Trophoblast cell (in vitro differentiated cells and primary cell): ENCODE measurements at regions not wholly inside any gene's neighbourhood (a gene's known extent, or its start where the extent isn't known, plus 50 kb on each side); places are given as distances from the start of the nearest gene placed in this dataset.

ENCODE experiments used
- DNase-seq, 2 donors: peaks; one replicate each; pipeline ENCODE4 v3.0.0-alpha.2; 2016
- H2AFZ ChIP-seq: 2 replicates; pipeline ENCODE4 v1.6.1; 2013; ENCODE audit warnings: low read length, moderate library complexity, mild to moderate bottlenecking; ENCODE audit not compliant: insufficient read depth, poor library complexity
- H2AK5ac ChIP-seq: 2 replicates; pipeline ENCODE4 v1.6.1; 2013; ENCODE audit warnings: mild to moderate bottlenecking, low read length
- H2BK120ac ChIP-seq: 2 replicates; pipeline ENCODE4 v1.6.1; 2013; ENCODE audit warnings: low read length, mild to moderate bottlenecking, moderate library complexity; ENCODE audit not compliant: insufficient read depth, poor library complexity
- H2BK12ac ChIP-seq: 2 replicates; pipeline ENCODE4 v1.6.1; 2013; ENCODE audit warnings: mild to moderate bottlenecking, low read length, moderate library complexity
- H2BK5ac ChIP-seq: 2 replicates; pipeline ENCODE4 v1.6.1; 2013; ENCODE audit warnings: low read length, low read depth, moderate library complexity, mild to moderate bottlenecking; ENCODE audit not compliant: poor library complexity
- H3K14ac ChIP-seq: 2 replicates; pipeline ENCODE4 v1.6.1; 2013; ENCODE audit warnings: mild to moderate bottlenecking, low read length
- H3K18ac ChIP-seq: 2 replicates; pipeline ENCODE4 v1.6.1; 2013; ENCODE audit warnings: mild to moderate bottlenecking, low read length
- H3K23ac ChIP-seq: 2 replicates; pipeline ENCODE4 v1.6.1; 2013; ENCODE audit warnings: low read length
- H3K27ac ChIP-seq: 2 replicates; pipeline ENCODE4 v1.5.1; 2013; ENCODE audit warnings: low read depth, mild to moderate bottlenecking, inconsistent platforms, low read length, moderate library complexity
- H3K27me3 ChIP-seq: 2 replicates; pipeline ENCODE4 v1.6.1; 2013; ENCODE audit warnings: inconsistent platforms, mild to moderate bottlenecking, low read length, moderate library complexity; ENCODE audit not compliant: insufficient read depth
- H3K36me3 ChIP-seq, 2 experiments: 1 replicate in 1 of 2; 2 replicates in 1 of 2; pipeline ENCODE4 v1.6.1; 2013; ENCODE audit warnings: low read length in 2 of 2, mild to moderate bottlenecking in 2 of 2, moderate library complexity in 1 of 2; ENCODE audit not compliant: insufficient read depth in 2 of 2, control insufficient read depth in 1 of 2
- H3K4ac ChIP-seq: 2 replicates; pipeline ENCODE4 v1.6.1; 2013; ENCODE audit warnings: low read depth, mild to moderate bottlenecking, low read length, moderate library complexity
- H3K4me1 ChIP-seq, 2 experiments: 1 replicate in 1 of 2; 2 replicates in 1 of 2; pipeline ENCODE4 v1.6.1; 2013; ENCODE audit warnings: low read length in 2 of 2, mild to moderate bottlenecking in 2 of 2, moderate library complexity in 1 of 2; ENCODE audit not compliant: insufficient read depth in 2 of 2, control insufficient read depth in 1 of 2
- H3K4me2 ChIP-seq: 2 replicates; pipeline ENCODE4 v1.6.1; 2013; ENCODE audit warnings: inconsistent platforms, mild to moderate bottlenecking, low read length, moderate library complexity
- H3K4me3 ChIP-seq: 2 replicates; pipeline ENCODE4 v1.5.1; 2013; ENCODE audit warnings: mild to moderate bottlenecking, low read depth, low read length, inconsistent platforms
- H3K79me1 ChIP-seq: one replicate; pipeline ENCODE4 v1.6.1; 2013; ENCODE audit warnings: low read length
- H3K79me2 ChIP-seq: 2 replicates; pipeline ENCODE4 v1.6.1; 2013; ENCODE audit warnings: low read length, mild to moderate bottlenecking; ENCODE audit not compliant: control insufficient read depth, insufficient read depth, poor library complexity
- H3K9ac ChIP-seq: 2 replicates; pipeline ENCODE4 v1.6.1; 2013; ENCODE audit warnings: mild to moderate bottlenecking, low read length
- H3K9me3 ChIP-seq: 2 replicates; pipeline ENCODE4 v1.6.1; 2013; ENCODE audit warnings: low read depth, mild to moderate bottlenecking, control low read depth, inconsistent platforms, low read length; ENCODE audit not compliant: insufficient read depth
- H4K12ac ChIP-seq: 2 replicates; pipeline ENCODE4 v1.6.1; 2013; ENCODE audit warnings: low read depth, mild to moderate bottlenecking, low read length, moderate library complexity
- H4K8ac ChIP-seq: 2 replicates; pipeline ENCODE4 v1.6.1; 2013; ENCODE audit warnings: low read depth, mild to moderate bottlenecking, low read length, moderate library complexity
- H4K91ac ChIP-seq: one replicate; pipeline ENCODE4 v1.6.1; 2013; ENCODE audit warnings: low read depth, mild to moderate bottlenecking, low read length, moderate library complexity
- WGBS: extraction: QIAGEN DNeasy Blood & Tissue Kit; methylation state at CpG from one replicate; pipeline ENCODE4 v1.1.7; 2013; ENCODE audit warnings: missing lambda C conversion rate; ENCODE audit not compliant: insufficient read length, insufficient coverage; ENCODE audit errors: extremely low coverage; 5-methylcytosine and 5-hydroxymethylcytosine counted together

DNA sequence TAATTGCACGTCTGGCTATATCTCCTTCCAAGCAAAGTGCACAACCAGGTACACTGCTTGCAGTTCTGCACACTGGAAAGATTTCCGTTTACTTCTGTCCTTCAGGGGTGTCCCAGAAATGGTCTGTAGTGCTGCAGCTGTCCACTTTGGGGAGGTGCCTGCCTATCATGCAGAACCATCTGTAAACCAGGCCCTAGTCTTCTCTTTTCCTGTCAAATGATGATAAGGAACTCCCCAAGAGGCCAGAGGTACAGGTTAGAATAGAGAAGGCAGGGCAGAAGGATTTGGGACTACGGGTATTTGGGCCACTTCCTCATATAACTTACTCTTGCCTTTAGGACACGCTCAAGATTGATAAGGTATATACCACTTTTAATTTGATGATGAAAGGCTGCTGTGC, 746.9 kb downstream of the FAT4 start:
- no peak overlapping the region for H4K12ac ChIP-seq
- no peaks in the 10 kb centered on the region for H3K4me1 ChIP-seq
- no peak overlapping the region for H3K4me3 ChIP-seq
- no peak overlapping the region for H3K9ac ChIP-seq
- DNase-seq: no peak
- H3K4me2 ChIP-seq: no peak overlapping the region
- no peak overlapping the region for H3K14ac ChIP-seq
- no peak overlapping the region for H2BK5ac ChIP-seq
- H2AK5ac ChIP-seq: no peak overlapping the region
- H2AFZ ChIP-seq: no peak overlapping the region
- H3K27me3 ChIP-seq: no peaks in the 10 kb centered on the region
- H3K79me2 ChIP-seq: no peaks in the 10 kb centered on the region
- no peak overlapping the region for H2BK120ac ChIP-seq
- H4K8ac ChIP-seq: no peak overlapping the region
- H3K4ac ChIP-seq: no peak overlapping the region
- H2BK12ac ChIP-seq: no peak overlapping the region
- H3K36me3 ChIP-seq: no peaks in the 10 kb centered on the region
- no peak overlapping the region for H3K18ac ChIP-seq
- H3K23ac ChIP-seq: no peak overlapping the region
- no peak overlapping the region for H4K91ac ChIP-seq
- no peak overlapping the region for H3K27ac ChIP-seq
- H3K9me3 ChIP-seq: no peaks in the 10 kb centered on the region
- H3K79me1 ChIP-seq: no peaks in the 10 kb centered on the region
- WGBS: no CpG with 5 or more reads among the region's 4 CpGs

DNA sequence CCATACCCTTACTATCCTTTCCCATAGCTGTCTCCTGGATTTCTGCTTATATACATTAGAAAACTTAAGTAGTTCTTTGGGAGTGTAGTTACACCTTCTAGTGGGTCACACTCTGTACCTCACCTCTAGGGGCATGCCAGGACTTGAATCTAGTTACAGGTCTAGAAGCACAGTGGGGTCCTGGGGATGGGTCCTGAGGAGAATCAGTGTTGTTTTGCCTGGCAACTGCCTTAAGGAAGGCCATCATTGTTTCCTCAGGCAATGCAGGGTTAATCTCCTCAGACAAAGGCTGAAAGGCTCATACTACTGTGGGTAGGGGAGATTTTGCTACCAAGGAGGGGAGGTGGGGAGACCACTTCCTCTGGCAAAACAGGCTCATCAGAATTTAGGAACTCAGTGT, 750.3 kb downstream of the FAT4 start:
- Histone ChIP-seq H3K4ac (no peak overlapping the region), H3K4me2 (no peak overlapping the region), H3K4me1 (no peaks in the 10 kb centered on the region), H3K79me1 (no peaks in the 10 kb centered on the region), H2AFZ (no peak overlapping the region), H3K18ac (no peak overlapping the region), H2BK5ac (no peak overlapping the region), H2AK5ac (no peak overlapping the region), H3K27ac (no peak overlapping the region), H3K23ac (no peak overlapping the region), H3K9me3 (no peaks in the 10 kb centered on the region), H3K14ac (no peak overlapping the region), H3K27me3 (no peaks in the 10 kb centered on the region), H4K91ac (no peak overlapping the region), H3K4me3 (no peak overlapping the region), H2BK120ac (no peak overlapping the region), H3K9ac (no peak overlapping the region), H4K12ac (no peak overlapping the region), H3K36me3 (no peaks in the 10 kb centered on the region), H2BK12ac (no peak overlapping the region), H3K79me2 (no peaks in the 10 kb centered on the region), H4K8ac (no peak overlapping the region)
- DNase-seq: no peak

DNA sequence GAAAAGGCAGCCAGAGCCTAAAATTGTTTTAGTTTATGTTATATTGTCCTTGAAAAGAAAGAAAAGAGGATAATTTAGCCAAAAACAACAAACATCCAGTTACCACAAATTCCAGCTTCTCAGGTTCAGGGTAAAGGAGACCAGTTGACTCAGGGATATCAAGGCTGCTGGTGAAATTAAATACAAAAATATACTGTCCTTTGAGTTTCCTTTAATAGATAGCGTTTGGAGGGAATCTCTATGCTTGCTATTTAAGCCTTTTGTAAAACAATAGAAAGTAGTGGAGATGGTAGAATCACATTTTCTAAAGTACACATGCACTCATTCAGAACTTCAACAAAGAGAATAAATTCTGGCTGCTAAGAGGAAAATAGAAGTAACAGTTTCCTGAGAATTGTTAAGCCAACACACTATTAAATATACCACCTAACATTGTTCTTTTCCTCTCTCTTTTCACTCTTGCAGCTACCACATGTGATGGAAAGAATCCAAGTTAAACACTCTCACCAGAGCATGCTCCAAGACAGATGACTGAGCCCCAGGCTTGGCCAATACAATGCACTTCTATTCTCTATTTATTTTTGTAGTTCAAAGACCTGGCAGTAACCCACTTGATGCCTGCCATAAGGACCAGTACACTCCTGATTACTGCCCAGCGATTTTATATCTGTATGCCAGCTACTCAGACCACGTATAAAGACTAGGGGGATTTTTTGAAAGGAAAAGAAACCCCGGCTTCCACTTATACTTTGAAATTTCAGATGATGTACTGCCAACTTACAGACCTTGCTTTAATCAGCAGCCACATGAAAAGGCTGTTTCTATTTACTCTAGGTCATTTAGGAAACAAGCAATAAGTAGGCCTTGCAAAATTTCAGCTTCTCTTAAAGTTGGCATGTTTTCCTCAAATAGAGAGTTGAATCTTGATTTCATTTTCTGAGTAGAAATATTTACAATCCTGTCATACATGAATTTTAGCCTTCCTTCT, 756.9 kb downstream of the FAT4 start:
- Histone ChIP-seq H3K9me3 (no peaks in the 10 kb centered on the region), H3K18ac (no peak overlapping the region), H3K4me2 (no peak overlapping the region), H2AFZ (no peak overlapping the region), H2BK12ac (no peak overlapping the region), H3K4me1 (no peaks in the 10 kb centered on the region), H3K79me1 (no peaks in the 10 kb centered on the region), H3K14ac (no peak overlapping the region), H2AK5ac (no peak overlapping the region), H3K4ac (no peak overlapping the region), H4K8ac (no peak overlapping the region), H4K12ac (no peak overlapping the region), H3K4me3 (no peak overlapping the region), H3K36me3 (no peaks in the 10 kb centered on the region), H4K91ac (no peak overlapping the region), H2BK5ac (no peak overlapping the region), H3K27ac (no peak overlapping the region), H3K23ac (no peak overlapping the region), H3K27me3 (no peaks in the 10 kb centered on the region), H3K79me2 (no peaks in the 10 kb centered on the region), H3K9ac (no peak overlapping the region), H2BK120ac (no peak overlapping the region)
- no peak for DNase-seq
- WGBS: no CpG with 5 or more reads among the region's 4 CpGs

DNA sequence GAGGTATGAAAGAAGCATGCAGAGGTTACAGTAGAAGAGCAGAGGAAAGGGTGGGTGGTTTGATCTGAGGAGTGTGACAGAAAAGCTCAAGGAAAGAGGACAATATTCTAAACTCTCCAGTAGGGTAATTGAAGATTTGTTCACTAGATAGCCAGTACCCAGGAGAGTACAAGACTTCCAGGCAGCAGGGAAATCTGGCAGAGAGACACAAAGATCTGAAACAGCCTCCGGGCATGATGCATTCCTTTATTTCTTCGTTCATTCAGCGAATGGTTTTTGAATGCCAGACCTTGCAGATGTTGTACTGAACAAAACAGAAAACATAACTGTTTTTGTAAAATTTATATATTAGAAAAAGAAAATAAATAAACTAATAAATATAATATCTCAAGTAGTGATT, 766.6 kb downstream of the FAT4 start:
- Histone ChIP-seq H3K14ac (no peak overlapping the region), H3K18ac (no peak overlapping the region), H3K4ac (no peak overlapping the region), H2AFZ (no peak overlapping the region), H2BK12ac (no peak overlapping the region), H3K79me2 (no peaks in the 10 kb centered on the region), H3K4me1 (no peaks in the 10 kb centered on the region), H2AK5ac (no peak overlapping the region), H3K4me2 (no peak overlapping the region), H3K27me3 (no peaks in the 10 kb centered on the region), H4K12ac (no peak overlapping the region), H4K8ac (no peak overlapping the region), H2BK120ac (no peak overlapping the region), H3K4me3 (no peak overlapping the region), H3K23ac (no peak overlapping the region), H2BK5ac (no peak overlapping the region), H3K79me1 (no peaks in the 10 kb centered on the region), H3K9ac (no peak overlapping the region), H3K27ac (no peak overlapping the region), H3K36me3 (no peaks in the 10 kb centered on the region), H4K91ac (no peak overlapping the region), H3K9me3 (no peaks in the 10 kb centered on the region)
- DNase-seq: peak in 1 of 2 donors; percentile 3
- WGBS: no CpG with 5 or more reads among the region's 3 CpGs
